ENCODE measurements at regions not wholly inside any gene's neighbourhood (a gene's known extent, or its start where the extent isn't known, plus 50 kb on each side); places are given as distances from the start of the nearest gene placed in this dataset.

DNA sequence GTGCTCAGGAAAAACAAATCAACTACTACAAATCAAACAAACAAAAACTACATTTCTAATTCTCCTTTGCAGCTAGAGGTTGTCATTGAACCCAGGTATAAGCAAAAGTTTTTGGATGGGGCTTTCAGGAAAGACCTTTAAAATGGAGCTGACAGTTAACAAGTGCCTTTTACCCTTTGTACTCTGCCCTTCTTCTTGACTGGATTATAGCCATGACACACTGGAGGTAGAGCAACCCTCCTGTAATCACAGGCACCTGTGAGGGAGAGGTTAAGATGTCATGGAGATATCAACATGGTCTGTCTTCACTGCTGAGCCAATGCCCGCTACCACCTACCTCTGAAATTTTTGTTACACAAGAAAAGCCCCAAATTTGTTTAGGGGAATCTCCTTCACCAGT, 100.0 kb upstream of the GLS start:
- TF ChIP-seq, protein P1, sequence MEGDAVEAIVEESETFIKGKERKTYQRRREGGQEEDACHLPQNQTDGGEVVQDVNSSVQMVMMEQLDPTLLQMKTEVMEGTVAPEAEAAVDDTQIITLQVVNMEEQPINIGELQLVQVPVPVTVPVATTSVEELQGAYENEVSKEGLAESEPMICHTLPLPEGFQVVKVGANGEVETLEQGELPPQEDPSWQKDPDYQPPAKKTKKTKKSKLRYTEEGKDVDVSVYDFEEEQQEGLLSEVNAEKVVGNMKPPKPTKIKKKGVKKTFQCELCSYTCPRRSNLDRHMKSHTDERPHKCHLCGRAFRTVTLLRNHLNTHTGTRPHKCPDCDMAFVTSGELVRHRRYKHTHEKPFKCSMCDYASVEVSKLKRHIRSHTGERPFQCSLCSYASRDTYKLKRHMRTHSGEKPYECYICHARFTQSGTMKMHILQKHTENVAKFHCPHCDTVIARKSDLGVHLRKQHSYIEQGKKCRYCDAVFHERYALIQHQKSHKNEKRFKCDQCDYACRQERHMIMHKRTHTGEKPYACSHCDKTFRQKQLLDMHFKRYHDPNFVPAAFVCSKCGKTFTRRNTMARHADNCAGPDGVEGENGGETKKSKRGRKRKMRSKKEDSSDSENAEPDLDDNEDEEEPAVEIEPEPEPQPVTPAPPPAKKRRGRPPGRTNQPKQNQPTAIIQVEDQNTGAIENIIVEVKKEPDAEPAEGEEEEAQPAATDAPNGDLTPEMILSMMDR (IDR thresholded peaks at IDR 0.05): no peak
- no peak for TF ChIP-seq POLR2A (IDR thresholded peaks at IDR 0.05)

Data from Peyer's patch (tissue), 4 donors.